Panc1 (cell line): ENCODE measurements at regions not wholly inside any gene's neighbourhood (a gene's known extent, or its start where the extent isn't known, plus 50 kb on each side); places are given as distances from the start of the nearest gene placed in this dataset.

Experiments used
- ATAC-seq: fragments of 200-7000 bp; cut with Tn5 transposase; 2 replicates; pipeline ENCODE4 v1.9.1; 2020; ENCODE audit warnings: mild to moderate bottlenecking, moderate library complexity
- BruUV-seq: library from RNA; stranded (reverse); fragments of 400-500 nt; replicated peaks from 2 replicates; lab custom pipeline; 2021; lab: Mats Ljungman, UMichigan
- CTCF ChIA-PET: fragments of 300-600 bp; sonication (Branson Sonifier 250); formaldehyde crosslinking; loops from one replicate; lab custom pipeline; 2022; ENCODE audit warnings: antibody characterized with exemption; lab: Charles Lee
- POLR2A ChIA-PET: fragments of 300-600 bp; sonication (Branson Sonifier 250); formaldehyde crosslinking; loops from one replicate; lab custom pipeline; 2022; ENCODE audit warnings: antibody characterized with exemption; lab: Charles Lee
- DNase-seq: peaks from one replicate; pipeline ENCODE4 v3.0.0-alpha.2; 2010; ENCODE audit warnings: low read depth, low spot score
- H3K27ac ChIP-seq: 2 replicates; pipeline ENCODE4 v1.5.1; 2011; ENCODE audit warnings: mild to moderate bottlenecking, low read length, inconsistent platforms
- H3K27me3 ChIP-seq: fragments of 200-500 bp; sonication (Bioruptor generic); 2 replicates; pipeline ENCODE4 v1.6.0; 2014; ENCODE audit warnings: low read length, inconsistent platforms; ENCODE audit not compliant: control insufficient read depth, insufficient read depth
- H3K36me3 ChIP-seq: fragments of 200-500 bp; sonication (Bioruptor generic); 2 replicates; pipeline ENCODE4 v1.5.1; 2014; ENCODE audit warnings: inconsistent platforms, mild to moderate bottlenecking, low read length, moderate library complexity; ENCODE audit not compliant: control insufficient read depth, insufficient read depth
- H3K4me1 ChIP-seq: 2 replicates; pipeline ENCODE4 v1.5.1; 2011; ENCODE audit warnings: inconsistent platforms, mild to moderate bottlenecking, low read length, moderate library complexity; ENCODE audit not compliant: control insufficient read depth, insufficient read depth
- H3K4me3 ChIP-seq, 2 experiments: 2 replicates each; pipeline ENCODE4 v1.5.1; 2011 to 2012; ENCODE audit warnings: low read depth in 2 of 2, low read length in 2 of 2, mild to moderate bottlenecking in 2 of 2, inconsistent platforms in 1 of 2, moderate library complexity in 1 of 2
- H3K9me3 ChIP-seq: fragments of 200-500 bp; sonication (Bioruptor generic); 2 replicates; pipeline ENCODE4 v1.5.1; 2014; ENCODE audit warnings: low read depth, mild to moderate bottlenecking, inconsistent platforms, low read length, moderate library complexity; ENCODE audit not compliant: control insufficient read depth, insufficient read depth
- POLR2AphosphoS5 ChIP-seq: IDR thresholded peaks from 2 replicates; pipeline ENCODE4 v1.6.1; 2012; ENCODE audit warnings: mild to moderate bottlenecking, low read depth, low read length, moderate library complexity
- SIN3A ChIP-seq: IDR thresholded peaks from 2 replicates; pipeline ENCODE4 v1.6.1; 2012; ENCODE audit warnings: low read depth, mild to moderate bottlenecking, low read length, moderate library complexity, borderline replicate concordance; ENCODE audit not compliant: insufficient read depth
- TCF7L2 ChIP-seq: IDR thresholded peaks from 2 replicates; pipeline ENCODE4 v1.6.1; 2011; ENCODE audit warnings: mild to moderate bottlenecking, low read depth, low read length, inconsistent platforms
- in situ Hi-C: cut with HindIII; loops from 2 replicates; pipeline ENCODE4 v1.10.0; 2016; ENCODE audit warnings: low sequenced_read_pairs, low pct_unique_long_range_greater_than_20kb
- intact Hi-C: fragments of 100-400 bp; cut with micrococcal nuclease; formaldehyde crosslinking; loops from one replicate; pipeline ENCODE4 v1.10.0; 2022; ENCODE audit not compliant: unreplicated experiment
- TF ChIP-seq, protein P1 (sequence below), 2 experiments: IDR thresholded peaks; 2 replicates each; pipeline ENCODE4 v1.6.1; 2011 to 2012; ENCODE audit warnings: low read depth in 2 of 2, control low read depth in 1 of 2, low read length in 1 of 2, mild to moderate bottlenecking in 1 of 2, moderate library complexity in 1 of 2; ENCODE audit not compliant: insufficient read depth in 1 of 2
- TF ChIP-seq, protein P2 (sequence below): fragments of 450-650 bp; IDR thresholded peaks from 2 replicates; pipeline ENCODE4 v1.5.1; 2017; ENCODE audit warnings: mild to moderate bottlenecking

DNA sequence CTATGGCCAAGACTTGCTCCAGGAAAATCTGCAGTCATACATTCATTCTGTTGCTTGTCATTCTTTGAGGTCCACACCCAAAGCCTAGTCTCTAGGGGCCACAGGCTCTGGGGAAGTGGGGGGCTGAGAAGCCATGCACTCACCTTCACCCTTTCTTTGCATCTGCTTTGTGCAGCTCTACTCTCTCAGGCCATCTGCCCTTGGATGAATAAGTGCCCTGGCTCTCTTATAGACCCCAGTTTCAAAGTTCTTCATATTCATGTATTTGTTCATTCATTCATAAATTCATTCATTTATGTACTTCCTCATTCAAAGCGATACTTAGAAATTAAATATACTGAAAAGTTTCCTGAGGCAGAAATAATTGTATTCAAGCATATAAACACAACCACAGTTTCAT lies 130.3 kb upstream of the FAM98A start:
- Histone ChIP-seq H3K9me3 (no peaks in the 10 kb centered on the region), H3K36me3 (no peaks in the 10 kb centered on the region), H3K27ac (no peak overlapping the region), H3K4me1 (no peaks in the 10 kb centered on the region), H3K4me3 (no peak overlapping the region), H3K27me3 (no peaks in the 10 kb centered on the region)
- ChIA-PET CTCF (no interaction called here), POLR2A (no interaction called here)
- in situ Hi-C loops (no loop called here), intact Hi-C loops (no loop called here)
- ATAC-seq: no peak
- no TSS peak for BruUV-seq
- no peak for TF ChIP-seq POLR2AphosphoS5
- TF ChIP-seq SIN3A: no peak
- DNase-seq: no peak

DNA sequence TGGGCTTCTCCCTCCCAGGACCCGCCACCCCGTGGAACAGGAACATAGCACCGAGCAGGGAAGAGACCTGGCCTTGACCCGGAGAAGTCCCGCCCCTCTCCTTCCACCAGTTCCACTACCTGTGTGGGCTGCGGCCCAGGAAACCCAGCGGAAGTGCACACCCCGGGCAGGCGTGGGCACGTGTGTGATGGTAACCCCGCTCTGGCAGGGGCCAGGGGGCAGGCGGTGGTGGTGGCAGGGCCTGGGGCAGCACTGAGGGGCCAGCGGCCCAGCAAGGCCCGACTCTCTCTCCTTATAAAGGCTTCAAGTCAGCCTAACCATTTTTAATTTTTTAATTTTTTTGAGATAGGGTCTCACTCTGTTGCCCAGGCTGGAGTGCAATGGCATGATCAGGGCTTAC lies 129.0 kb upstream of the FAM98A start:
- Histone ChIP-seq H3K4me1 (no peaks in the 10 kb centered on the region), H3K36me3 (no peaks in the 10 kb centered on the region), H3K4me3 (no peak overlapping the region), H3K27me3 (no peaks in the 10 kb centered on the region; the same call in 1 of the 2 replicates), H3K27ac (no peak overlapping the region), H3K9me3 (no peaks in the 10 kb centered on the region)
- ChIA-PET CTCF (no interaction called here), POLR2A (no interaction called here)
- TF ChIP-seq, protein P1, sequence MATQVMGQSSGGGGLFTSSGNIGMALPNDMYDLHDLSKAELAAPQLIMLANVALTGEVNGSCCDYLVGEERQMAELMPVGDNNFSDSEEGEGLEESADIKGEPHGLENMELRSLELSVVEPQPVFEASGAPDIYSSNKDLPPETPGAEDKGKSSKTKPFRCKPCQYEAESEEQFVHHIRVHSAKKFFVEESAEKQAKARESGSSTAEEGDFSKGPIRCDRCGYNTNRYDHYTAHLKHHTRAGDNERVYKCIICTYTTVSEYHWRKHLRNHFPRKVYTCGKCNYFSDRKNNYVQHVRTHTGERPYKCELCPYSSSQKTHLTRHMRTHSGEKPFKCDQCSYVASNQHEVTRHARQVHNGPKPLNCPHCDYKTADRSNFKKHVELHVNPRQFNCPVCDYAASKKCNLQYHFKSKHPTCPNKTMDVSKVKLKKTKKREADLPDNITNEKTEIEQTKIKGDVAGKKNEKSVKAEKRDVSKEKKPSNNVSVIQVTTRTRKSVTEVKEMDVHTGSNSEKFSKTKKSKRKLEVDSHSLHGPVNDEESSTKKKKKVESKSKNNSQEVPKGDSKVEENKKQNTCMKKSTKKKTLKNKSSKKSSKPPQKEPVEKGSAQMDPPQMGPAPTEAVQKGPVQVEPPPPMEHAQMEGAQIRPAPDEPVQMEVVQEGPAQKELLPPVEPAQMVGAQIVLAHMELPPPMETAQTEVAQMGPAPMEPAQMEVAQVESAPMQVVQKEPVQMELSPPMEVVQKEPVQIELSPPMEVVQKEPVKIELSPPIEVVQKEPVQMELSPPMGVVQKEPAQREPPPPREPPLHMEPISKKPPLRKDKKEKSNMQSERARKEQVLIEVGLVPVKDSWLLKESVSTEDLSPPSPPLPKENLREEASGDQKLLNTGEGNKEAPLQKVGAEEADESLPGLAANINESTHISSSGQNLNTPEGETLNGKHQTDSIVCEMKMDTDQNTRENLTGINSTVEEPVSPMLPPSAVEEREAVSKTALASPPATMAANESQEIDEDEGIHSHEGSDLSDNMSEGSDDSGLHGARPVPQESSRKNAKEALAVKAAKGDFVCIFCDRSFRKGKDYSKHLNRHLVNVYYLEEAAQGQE (IDR thresholded peaks at IDR 0.05; ENCODE audit: insufficient read depth in 1 of 2, low read depth in 2 of 2, low read length in 1 of 2): no peak
- no peak for TF ChIP-seq SIN3A
- TF ChIP-seq, protein P2, sequence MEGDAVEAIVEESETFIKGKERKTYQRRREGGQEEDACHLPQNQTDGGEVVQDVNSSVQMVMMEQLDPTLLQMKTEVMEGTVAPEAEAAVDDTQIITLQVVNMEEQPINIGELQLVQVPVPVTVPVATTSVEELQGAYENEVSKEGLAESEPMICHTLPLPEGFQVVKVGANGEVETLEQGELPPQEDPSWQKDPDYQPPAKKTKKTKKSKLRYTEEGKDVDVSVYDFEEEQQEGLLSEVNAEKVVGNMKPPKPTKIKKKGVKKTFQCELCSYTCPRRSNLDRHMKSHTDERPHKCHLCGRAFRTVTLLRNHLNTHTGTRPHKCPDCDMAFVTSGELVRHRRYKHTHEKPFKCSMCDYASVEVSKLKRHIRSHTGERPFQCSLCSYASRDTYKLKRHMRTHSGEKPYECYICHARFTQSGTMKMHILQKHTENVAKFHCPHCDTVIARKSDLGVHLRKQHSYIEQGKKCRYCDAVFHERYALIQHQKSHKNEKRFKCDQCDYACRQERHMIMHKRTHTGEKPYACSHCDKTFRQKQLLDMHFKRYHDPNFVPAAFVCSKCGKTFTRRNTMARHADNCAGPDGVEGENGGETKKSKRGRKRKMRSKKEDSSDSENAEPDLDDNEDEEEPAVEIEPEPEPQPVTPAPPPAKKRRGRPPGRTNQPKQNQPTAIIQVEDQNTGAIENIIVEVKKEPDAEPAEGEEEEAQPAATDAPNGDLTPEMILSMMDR: no peak
- TF ChIP-seq POLR2AphosphoS5: no peak
- no peak for TF ChIP-seq TCF7L2
- in situ Hi-C loops: no loop called here
- ATAC-seq (no peak), DNase-seq (no peak)
- BruUV-seq: no TSS peak
- intact Hi-C loops: no loop called here

DNA sequence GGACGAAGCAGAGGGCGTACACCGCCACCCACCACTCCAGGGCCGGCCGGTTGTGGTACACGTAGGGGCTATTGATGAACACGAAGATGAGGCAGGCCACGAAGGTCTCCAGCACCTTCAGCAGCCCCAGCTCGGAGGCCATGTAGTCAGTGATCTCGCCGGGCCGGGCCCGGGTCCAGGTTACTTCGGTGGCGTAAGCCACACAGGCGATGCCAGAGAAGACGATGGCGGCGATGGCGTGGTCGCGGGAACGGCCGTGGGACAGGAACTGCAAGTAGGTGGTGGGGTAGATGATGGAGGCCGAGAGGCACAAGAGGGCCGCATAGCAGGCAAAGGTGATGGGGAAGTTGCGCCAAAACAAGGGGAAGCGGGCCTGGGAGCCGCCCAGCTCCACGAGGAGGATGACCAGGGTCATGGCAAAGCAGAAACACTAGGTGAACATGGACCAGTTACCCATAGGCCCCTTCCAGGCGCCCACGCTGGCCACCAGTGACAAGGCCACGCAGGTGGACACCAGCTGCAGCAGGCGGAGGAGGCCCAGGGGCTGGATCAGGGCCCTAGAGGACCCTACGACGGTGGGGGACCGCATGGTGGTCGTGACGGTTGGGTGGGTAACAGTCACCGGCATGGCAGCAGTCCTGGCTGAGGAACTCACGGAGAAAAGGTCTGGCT lies 128.4 kb upstream of the FAM98A start:
- Histone ChIP-seq H3K9me3 (no peaks in the 10 kb centered on the region), H3K4me1 (no peaks in the 10 kb centered on the region), H3K27me3 (no peaks in the 10 kb centered on the region; the same call in 1 of the 2 replicates), H3K4me3 (no peak overlapping the region), H3K27ac (no peak overlapping the region), H3K36me3 (no peaks in the 10 kb centered on the region)
- no peak for ATAC-seq
- CTCF ChIA-PET: no interaction called here
- intact Hi-C loops: no loop called here
- in situ Hi-C loops: no loop called here
- DNase-seq: no peak
- POLR2A ChIA-PET: no interaction called here
- TF ChIP-seq, protein P2: no peak
- TF ChIP-seq POLR2AphosphoS5: no peak
- TF ChIP-seq, protein P1 (IDR thresholded peaks at IDR 0.05; ENCODE audit: insufficient read depth in 1 of 2, low read depth in 2 of 2, low read length in 1 of 2): no peak
- TF ChIP-seq TCF7L2: no peak
- TF ChIP-seq SIN3A: no peak
- no TSS peak for BruUV-seq
